AG04450 (cell line): ENCODE measurements at regions not wholly inside any gene's neighbourhood (a gene's known extent, or its start where the extent isn't known, plus 50 kb on each side); places are given as distances from the start of the nearest gene placed in this dataset.

ENCODE experiments used
- CTCF ChIA-PET: fragments of 300-600, 350-600 bp; formaldehyde crosslinking; extraction: SDS; loops from one replicate; lab custom pipeline; 2022; ENCODE audit warnings: antibody characterized with exemption, inconsistent platforms; lab: Charles Lee
- POLR2A ChIA-PET: fragments of 350-600 bp; formaldehyde crosslinking; extraction: SDS; loops from one replicate; lab custom pipeline; 2021; ENCODE audit warnings: antibody characterized with exemption, inconsistent platforms; lab: Yijun Ruan, JAX
- DNase-seq: peaks from one replicate; pipeline ENCODE4 v3.0.0-alpha.2; 2011; ENCODE audit warnings: low read depth, low spot score
- H3K27ac ChIP-seq: one replicate; pipeline ENCODE4 v1.5.1; 2012; ENCODE audit warnings: low read depth, low read length, control low read depth
- H3K27me3 ChIP-seq: one replicate; pipeline ENCODE4 v1.6.0; 2012; ENCODE audit warnings: low read length; ENCODE audit not compliant: control insufficient read depth, insufficient read depth
- H3K4me3 ChIP-seq: 2 replicates; pipeline ENCODE4 v1.5.1; 2011; ENCODE audit warnings: mild to moderate bottlenecking, low read depth, low read length, control low read depth
- H3K9me3 ChIP-seq: 2 replicates; pipeline ENCODE4 v1.5.1; 2012; ENCODE audit warnings: low read length; ENCODE audit not compliant: control insufficient read depth, insufficient read depth
- CTCF ChIP-seq: IDR thresholded peaks from 2 replicates; pipeline ENCODE4 v1.5.1; 2011; ENCODE audit warnings: low read depth, low read length, control low read depth, inconsistent platforms

GRCh38 chr5:56361398-56361797 is 128.3 kb upstream of the ANKRD55 start:
- H3K27ac ChIP-seq = no peak overlapping the region
- H3K4me3 ChIP-seq = no peak overlapping the region
- H3K9me3 ChIP-seq = no peaks in the 10 kb centered on the region
- POLR2A ChIA-PET = interaction anchor here (0.6 kb wide), 1 partner anchor 512 kb away, joined by 3 read pairs; no protein-coding TSS in a partner anchor
- DNase-seq = no peak
- no peak for TF ChIP-seq CTCF
- CTCF ChIA-PET = interaction anchor here (1.2 kb wide), 1 partner anchor 10 kb away, joined by 3 read pairs; no protein-coding TSS in a partner anchor
- H3K27me3 ChIP-seq = no peaks in the 10 kb centered on the region

GRCh38 chr5:56360816-56361215 is 127.7 kb upstream of the ANKRD55 start:
- H3K27me3 ChIP-seq = no peaks in the 10 kb centered on the region
- H3K4me3 ChIP-seq = no peak overlapping the region
- DNase-seq = no peak
- CTCF ChIA-PET = interaction anchor here (1.2 kb wide), 1 partner anchor 9 kb away, joined by 3 read pairs; no protein-coding TSS in a partner anchor
- POLR2A ChIA-PET = interaction anchor here (0.6 kb wide), 1 partner anchor 511 kb away, joined by 3 read pairs; no protein-coding TSS in a partner anchor
- H3K9me3 ChIP-seq = no peaks in the 10 kb centered on the region
- H3K27ac ChIP-seq = no peak overlapping the region
- no peak for TF ChIP-seq CTCF

- CTCF ChIA-PET = interaction anchor here (1.2 kb wide), 1 partner anchor 9 kb away, joined by 3 read pairs; no protein-coding TSS in a partner anchor
- DNase-seq = no peak
- H3K27me3 ChIP-seq = no peaks in the 10 kb centered on the region
- no peak overlapping the region for H3K27ac ChIP-seq
- H3K4me3 ChIP-seq = no peak overlapping the region
- no peaks in the 10 kb centered on the region for H3K9me3 ChIP-seq
- TF ChIP-seq CTCF = no peak
- POLR2A ChIA-PET = no interaction called here
Measured at GRCh38 chr5:56359809-56360685, 126.9 kb upstream of the ANKRD55 start.

- ChIA-PET POLR2A (no interaction called here), CTCF (no interaction called here)
- Histone ChIP-seq H3K9me3 (no peaks in the 10 kb centered on the region), H3K27ac (no peak overlapping the region), H3K27me3 (no peaks in the 10 kb centered on the region), H3K4me3 (no peak overlapping the region)
- no peak for DNase-seq
- no peak for TF ChIP-seq CTCF
Measured at GRCh38 chr5:56358703-56359681, 125.9 kb upstream of the ANKRD55 start.
